HG03045 (cell line): ENCODE measurements at regions not wholly inside any gene's neighbourhood (a gene's known extent, or its start where the extent isn't known, plus 50 kb on each side); places are given as distances from the start of the nearest gene placed in this dataset.
"Not testable (repeated sequence)": the region's sequence is repeated elsewhere in the genome, so short reads cannot be mapped to it uniquely, and the experiment has no call there.

ENCODE experiments used
- ATAC-seq: cut with Tn5 transposase; IDR thresholded peaks from one replicate; pipeline ENCODE4 v1.9.1; 2021; ENCODE audit warnings: mild to moderate bottlenecking, moderate library complexity; ENCODE audit not compliant: unreplicated experiment

- no peak for ATAC-seq
Measured at GRCh38 chr2:210730672-210731071, 174.3 kb downstream of the CPS1 start.

- ATAC-seq, result not testable (repeated sequence)
Measured at GRCh38 chr2:210746826-210747225, 190.4 kb downstream of the CPS1 start.

GRCh38 chr2:210752532-210752931, 196.1 kb downstream of the CPS1 start:
- no peak for ATAC-seq

GRCh38 chr2:210753386-210753785, 197.0 kb downstream of the CPS1 start:
- ATAC-seq, result no peak

- ATAC-seq, result no peak
Measured at GRCh38 chr2:210756855-210757254, 200.5 kb downstream of the CPS1 start.

GRCh38 chr2:210762604-210763588, 206.5 kb downstream of the CPS1 start:
- no peak for ATAC-seq

GRCh38 chr2:210768329-210768910, 212.0 kb downstream of the CPS1 start:
- ATAC-seq, result no peak

GRCh38 chr2:210776756-210777155, 220.4 kb downstream of the CPS1 start:
- ATAC-seq, result no peak

- ATAC-seq, result no peak
Measured at GRCh38 chr2:210782222-210782621, 225.8 kb downstream of the CPS1 start.

- ATAC-seq, result not testable (repeated sequence)
Measured at GRCh38 chr2:210787831-210788230, 231.4 kb downstream of the CPS1 start.

GRCh38 chr2:210792000-210792399, 235.6 kb downstream of the CPS1 start:
- no peak for ATAC-seq

GRCh38 chr2:210795506-210795905, 239.1 kb downstream of the CPS1 start:
- ATAC-seq, result no peak

- no peak for ATAC-seq
Measured at GRCh38 chr2:210798180-210798579, 241.8 kb downstream of the CPS1 start.

- no peak for ATAC-seq
Measured at GRCh38 chr2:210814251-210815025, 258.0 kb downstream of the CPS1 start.

GRCh38 chr2:210816769-210817168, 260.4 kb downstream of the CPS1 start:
- ATAC-seq, result no peak

- no peak for ATAC-seq
Measured at GRCh38 chr2:210818473-210818872, 262.1 kb downstream of the CPS1 start.

GRCh38 chr2:210833403-210833802, 277.0 kb downstream of the CPS1 start:
- ATAC-seq, result no peak

GRCh38 chr2:210839034-210839433, 282.6 kb downstream of the CPS1 start:
- ATAC-seq, result no peak

GRCh38 chr2:210839450-210839849, 283.1 kb downstream of the CPS1 start:
- no peak for ATAC-seq

- ATAC-seq, result no peak
Measured at GRCh38 chr2:210842896-210843295, 286.5 kb downstream of the CPS1 start.

GRCh38 chr2:210844016-210844415, 287.6 kb downstream of the CPS1 start:
- no peak for ATAC-seq
